GM18907 (cell line): ENCODE measurements at regions not wholly inside any gene's neighbourhood (a gene's known extent, or its start where the extent isn't known, plus 50 kb on each side); places are given as distances from the start of the nearest gene placed in this dataset.

Experiments used
- ATAC-seq: cut with Tn5 transposase; IDR thresholded peaks from one replicate; pipeline ENCODE4 v1.9.1; 2021; ENCODE audit warnings: mild to moderate bottlenecking, moderate library complexity; ENCODE audit not compliant: unreplicated experiment

- ATAC-seq: no peak
Observed at GRCh38 chr5:67361932-67362729, 165.5 kb upstream of the CD180 start.

DNA sequence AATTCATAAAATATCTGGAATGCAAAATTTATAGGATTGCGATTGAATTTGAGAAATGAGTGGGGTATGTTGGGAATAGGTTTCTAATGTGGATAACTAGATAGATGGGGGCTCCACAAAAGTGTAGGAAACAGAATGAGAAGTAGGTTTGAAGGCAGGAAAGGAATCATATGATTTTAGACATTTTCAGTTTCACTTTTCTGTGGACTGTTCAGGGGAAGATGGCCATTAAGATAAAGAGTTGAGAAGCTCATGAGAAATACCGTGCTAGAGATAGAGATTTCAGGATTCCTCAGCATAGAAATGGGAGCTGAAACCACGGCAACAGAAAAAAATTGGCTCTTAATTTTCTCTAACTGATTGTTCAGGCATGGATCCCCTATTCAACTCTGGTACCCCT, 163.4 kb upstream of the CD180 start:
- ATAC-seq: no peak

GRCh38 chr5:67358186-67358585, 161.6 kb upstream of the CD180 start:
- no peak for ATAC-seq

GRCh38 chr5:67355120-67355713, 158.6 kb upstream of the CD180 start:
- ATAC-seq: no peak

- no peak for ATAC-seq
Observed at GRCh38 chr5:67353500-67354450, 157.2 kb upstream of the CD180 start.

DNA sequence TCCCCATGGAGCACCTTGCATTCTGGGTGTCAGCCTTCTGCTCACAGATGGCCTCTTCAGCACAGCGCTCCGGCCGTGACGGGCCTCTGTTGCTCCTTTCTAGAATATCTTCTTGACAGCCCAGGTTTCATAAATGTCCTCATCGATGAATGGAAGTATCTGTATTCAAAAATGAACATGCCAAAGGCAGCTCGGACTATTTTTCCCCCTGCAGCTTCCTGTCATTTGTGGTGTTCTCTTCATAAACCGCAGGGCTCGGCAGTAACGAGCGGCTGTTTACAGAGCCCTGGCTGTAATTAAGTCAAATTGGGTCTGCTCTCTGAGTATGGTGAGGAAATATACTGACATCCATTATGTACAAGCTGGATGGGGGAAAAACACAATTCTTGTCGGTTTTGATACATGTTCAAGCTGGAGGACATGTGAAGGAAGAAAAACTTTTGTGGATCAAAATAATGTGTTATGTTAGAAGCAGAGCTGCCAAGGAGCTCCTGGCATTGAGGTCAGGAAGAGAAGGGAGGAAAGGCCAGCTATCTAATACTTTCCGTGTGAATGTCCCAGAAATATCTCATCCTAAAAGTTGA, 154.1 kb upstream of the CD180 start:
- no peak for ATAC-seq

- no peak for ATAC-seq
Observed at GRCh38 chr5:67350185-67350584, 153.6 kb upstream of the CD180 start.

DNA sequence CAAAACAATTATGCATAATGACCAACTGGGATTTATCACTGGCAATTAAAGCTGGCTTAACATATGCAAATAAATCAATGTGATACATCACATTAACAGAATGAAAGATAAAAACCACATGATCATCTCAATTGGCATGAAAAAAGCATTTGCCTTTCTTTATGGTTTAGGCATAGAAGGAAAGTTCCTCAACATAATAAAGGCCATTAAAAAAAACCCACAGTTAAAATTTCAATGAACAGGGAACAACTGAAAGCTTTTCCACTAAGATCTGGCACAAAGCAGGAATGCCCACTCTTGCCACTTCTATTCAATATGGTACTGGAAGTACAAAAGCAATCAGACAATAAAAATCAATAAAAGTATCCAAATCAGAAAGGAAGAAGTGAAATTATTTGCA, 151.2 kb upstream of the CD180 start:
- ATAC-seq: no peak

DNA sequence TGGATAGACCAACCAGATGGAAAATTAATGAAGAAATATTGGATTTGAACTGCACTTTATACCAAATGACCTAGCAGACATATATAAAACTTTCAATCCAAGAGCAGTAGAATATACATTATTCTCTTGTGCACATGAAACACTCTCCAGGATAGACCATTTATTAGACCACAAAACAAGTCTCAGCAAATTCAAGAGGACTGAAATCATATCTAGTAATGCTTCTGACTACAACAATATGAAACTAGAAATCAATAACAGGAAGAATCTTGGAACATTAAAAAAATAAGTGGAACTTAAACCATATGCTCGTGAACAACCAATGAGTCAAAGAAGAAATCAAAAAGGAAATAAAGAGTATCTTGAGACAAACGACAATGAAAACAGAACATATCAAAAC, 150.0 kb upstream of the CD180 start:
- ATAC-seq: no peak

DNA sequence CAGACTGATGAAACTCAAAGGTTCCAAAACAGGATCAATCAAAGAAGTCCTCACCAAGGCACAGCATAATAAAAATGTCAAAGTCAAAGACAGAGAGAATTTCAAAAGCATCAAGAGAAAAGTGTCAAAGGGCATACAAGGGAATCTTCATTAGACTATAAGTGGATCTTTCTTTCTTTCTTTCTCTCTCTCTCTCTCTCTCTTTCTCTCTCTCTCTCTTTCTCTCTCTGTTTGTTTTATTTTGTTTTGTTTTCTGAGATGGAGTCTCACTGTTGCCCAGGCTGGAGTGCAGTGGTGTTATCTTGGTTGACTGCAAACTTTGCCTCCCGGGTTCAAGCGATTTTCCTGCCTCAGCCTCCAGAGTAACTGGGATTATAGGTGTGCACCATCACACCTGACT, 148.3 kb upstream of the CD180 start:
- ATAC-seq: no peak

- ATAC-seq: no peak
Observed at GRCh38 chr5:67343835-67344234, 147.2 kb upstream of the CD180 start.

DNA sequence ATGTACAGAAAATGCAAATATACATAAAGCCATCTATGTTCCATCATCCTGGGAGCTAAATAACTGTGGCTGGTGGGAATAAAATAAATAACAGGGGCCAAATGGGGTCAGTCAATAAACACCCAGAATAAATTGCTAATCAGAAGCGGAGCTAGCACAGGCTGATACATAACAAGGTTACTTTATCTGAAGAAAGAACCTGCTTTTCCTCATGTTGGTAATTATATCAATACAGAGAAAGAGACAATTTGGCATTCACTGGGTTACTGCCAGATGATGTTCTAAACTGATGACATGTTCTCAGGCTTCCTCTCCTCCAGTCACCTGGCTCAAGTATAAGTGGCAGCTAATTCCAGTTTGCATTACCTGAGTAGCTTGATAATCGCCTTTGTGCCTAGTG, 144.9 kb upstream of the CD180 start:
- no peak for ATAC-seq

DNA sequence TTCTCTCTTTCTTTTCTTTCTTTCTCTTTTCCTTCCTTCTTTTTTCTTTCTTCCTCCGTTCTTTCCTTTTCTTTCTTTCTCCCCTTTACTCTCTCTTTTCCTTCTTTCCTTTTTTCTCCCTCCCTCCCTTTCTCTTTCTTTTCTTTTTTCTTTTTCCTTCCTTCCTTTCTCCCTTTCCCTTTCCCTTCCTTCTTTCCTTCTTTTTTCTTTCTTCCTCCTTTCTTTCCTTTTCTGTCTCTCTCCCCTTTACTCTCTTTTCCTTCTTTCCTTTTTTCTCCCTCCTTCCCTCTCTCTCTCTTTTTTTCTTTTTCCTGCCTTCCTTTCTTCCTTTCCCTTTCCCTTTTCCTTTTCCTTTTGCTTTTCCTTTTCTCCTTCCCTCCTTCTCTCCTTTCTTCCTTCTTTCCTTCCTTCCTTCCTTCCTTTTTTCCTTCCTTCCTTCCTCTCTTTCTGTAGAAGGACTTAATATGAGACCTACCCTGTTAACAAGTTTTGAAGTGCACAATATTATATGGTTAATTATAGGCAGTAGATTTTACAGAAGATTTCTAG, 142.7 kb upstream of the CD180 start:
- ATAC-seq: no peak

DNA sequence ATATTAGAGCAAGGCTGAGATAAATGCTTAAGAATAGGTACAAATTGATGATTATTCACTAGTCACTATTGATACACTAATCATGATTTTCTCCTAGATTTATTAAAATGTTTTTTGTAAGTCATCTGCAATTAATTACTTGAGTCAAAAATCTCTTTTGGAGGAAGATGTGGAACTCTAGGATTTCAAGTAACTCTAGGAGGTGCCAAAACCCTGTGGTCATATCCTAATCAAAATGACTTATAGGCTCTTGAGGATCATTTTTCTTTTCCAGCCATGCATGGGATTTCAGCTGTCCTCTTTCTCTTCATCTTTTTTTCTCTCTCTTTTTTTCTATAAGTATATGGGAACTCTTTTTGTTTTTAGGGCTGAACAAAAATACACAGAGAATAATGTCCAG, 141.8 kb upstream of the CD180 start:
- ATAC-seq: no peak

GRCh38 chr5:67337751-67338150, 141.2 kb upstream of the CD180 start:
- no peak for ATAC-seq

GRCh38 chr5:67335426-67335825, 138.8 kb upstream of the CD180 start:
- ATAC-seq: no peak

GRCh38 chr5:67334373-67334772, 137.8 kb upstream of the CD180 start:
- ATAC-seq: no peak

DNA sequence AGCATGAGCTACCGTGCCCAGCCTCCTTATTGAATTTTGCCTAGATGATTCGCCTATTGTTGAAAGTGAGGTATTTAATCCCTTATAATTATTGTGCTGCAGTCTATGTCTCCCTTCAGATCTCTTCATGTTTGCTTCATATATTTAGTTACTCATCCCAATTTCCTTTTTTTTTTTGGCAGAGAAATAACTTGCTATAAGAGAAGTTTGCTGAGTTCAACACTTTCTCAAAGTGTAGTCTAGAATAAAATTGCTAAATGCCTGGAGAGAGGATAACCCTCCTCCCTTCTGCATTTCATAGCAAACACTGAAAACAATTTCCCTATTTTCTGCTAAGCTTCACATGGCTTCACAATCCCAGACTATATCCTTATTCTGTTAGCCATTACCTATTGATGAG, 136.6 kb upstream of the CD180 start:
- no peak for ATAC-seq

GRCh38 chr5:67331296-67331925, 134.8 kb upstream of the CD180 start:
- ATAC-seq: no peak

DNA sequence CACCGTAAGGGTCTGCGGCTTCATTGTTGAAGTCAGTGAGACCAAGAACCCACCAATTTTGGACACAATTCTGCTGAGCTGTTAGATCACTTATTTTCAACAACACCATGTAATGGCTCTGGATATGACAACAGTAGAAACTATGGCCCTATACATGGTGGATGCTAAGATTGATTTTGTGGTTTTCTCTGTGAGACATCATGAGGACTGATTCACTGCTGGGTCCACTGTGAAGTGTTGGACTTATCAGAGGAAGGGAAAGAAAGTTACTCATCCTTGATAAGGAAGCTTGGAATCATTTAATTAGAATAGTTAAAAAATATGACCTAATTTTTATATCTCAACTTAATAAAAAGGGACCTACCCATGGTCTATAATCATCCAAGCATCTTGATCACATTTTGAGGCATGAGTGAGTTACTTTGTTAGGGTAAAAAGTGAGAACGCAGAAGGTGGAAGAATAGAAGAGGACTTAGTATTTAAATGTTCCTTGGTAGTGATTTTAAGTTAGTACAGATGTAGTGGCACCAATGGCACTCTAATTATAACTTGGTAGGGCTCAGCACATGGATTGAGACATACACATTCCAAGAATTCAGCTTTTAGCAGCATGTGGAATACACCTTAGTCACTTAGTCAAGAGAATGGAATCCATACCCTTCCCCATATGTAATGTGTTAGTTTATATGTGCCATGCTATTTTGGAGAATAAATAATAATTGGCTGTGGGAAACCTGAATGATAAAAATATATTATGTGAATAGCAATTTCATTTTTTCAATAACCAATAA, 123.5 kb upstream of the CD180 start:
- ATAC-seq: no peak
